H1 (cell line): ENCODE measurements at regions not wholly inside any gene's neighbourhood (a gene's known extent, or its start where the extent isn't known, plus 50 kb on each side); places are given as distances from the start of the nearest gene placed in this dataset.

ENCODE experiments used
- CEBPB ChIP-seq: IDR thresholded peaks from 2 replicates; pipeline ENCODE4 v1.6.1; 2012; ENCODE audit warnings: low read depth, low read length
- EP300 ChIP-seq, 2 experiments: IDR thresholded peaks; 1 replicate in 1 of 2; 2 replicates in 1 of 2; pipeline ENCODE4 v1.6.1; 2011 to 2012; ENCODE audit warnings: low read depth in 2 of 2, low read length in 2 of 2, mild to moderate bottlenecking in 2 of 2, borderline replicate concordance in 1 of 2, inconsistent platforms in 1 of 2, moderate library complexity in 1 of 2
- EZH2 ChIP-seq: fragments of 200-600 bp; sonication (generic); IDR thresholded peaks from 2 replicates; pipeline ENCODE4 v1.7.1; 2012; ENCODE audit warnings: low read depth, mild to moderate bottlenecking, moderate library complexity, low read length, inconsistent platforms; ENCODE audit not compliant: severe bottlenecking
- FOSL1 ChIP-seq: IDR thresholded peaks from 2 replicates; pipeline ENCODE4 v1.6.1; 2011; ENCODE audit warnings: mild to moderate bottlenecking, low read depth, low read length, moderate library complexity; ENCODE audit not compliant: insufficient read depth
- KDM1A ChIP-seq: fragments of 200-600, 300-600 bp; sonication (generic); IDR thresholded peaks from 2 replicates; pipeline ENCODE4 v1.7.1; 2016; ENCODE audit warnings: mild to moderate bottlenecking, low read length, borderline replicate concordance
- POLR2A ChIP-seq, 2 experiments: IDR thresholded peaks; 1 replicate in 1 of 2; 2 replicates in 1 of 2; pipeline ENCODE4 v1.6.1; 2011; ENCODE audit warnings: low read depth in 2 of 2, low read length in 2 of 2, mild to moderate bottlenecking in 2 of 2; ENCODE audit errors: control extremely low read depth in 1 of 2
- POU5F1 ChIP-seq: IDR thresholded peaks from 2 replicates; pipeline ENCODE4 v1.6.1; 2011; ENCODE audit warnings: low read depth, mild to moderate bottlenecking, low read length, moderate library complexity
- RAD21 ChIP-seq, 2 experiments: IDR thresholded peaks in 1 of 2; conservative IDR thresholded peaks in 1 of 2; 2 replicates each; pipeline ENCODE4 v1.6.1; 2011; ENCODE audit warnings: low read depth in 2 of 2, low read length in 2 of 2, improper control_type of control experiment in 1 of 2, inconsistent platforms in 1 of 2, mild to moderate bottlenecking in 1 of 2, moderate library complexity in 1 of 2
- RFX5 ChIP-seq: IDR thresholded peaks from 2 replicates; pipeline ENCODE4 v1.6.1; 2011; ENCODE audit warnings: low read depth, low read length, improper control_type of control experiment, borderline replicate concordance
- RXRA ChIP-seq: IDR thresholded peaks from 2 replicates; pipeline ENCODE4 v1.6.1; 2011; ENCODE audit warnings: low read depth, mild to moderate bottlenecking, low read length, moderate library complexity; ENCODE audit not compliant: insufficient read depth
- SIN3A ChIP-seq, 2 experiments: IDR thresholded peaks in 1 of 2; conservative IDR thresholded peaks in 1 of 2; 2 replicates each; pipeline ENCODE4 v1.6.1; 2011 to 2012; ENCODE audit warnings: low read length in 2 of 2, improper control_type of control experiment in 1 of 2, low read depth in 1 of 2, mild to moderate bottlenecking in 1 of 2
- SUZ12 ChIP-seq: fragments of 200-600 bp; sonication (generic); IDR thresholded peaks from 2 replicates; pipeline ENCODE4 v1.6.1; 2012; ENCODE audit warnings: mild to moderate bottlenecking, inconsistent platforms, low read length, moderate library complexity, mixed read lengths
- TF ChIP-seq, protein P1 (sequence below), 3 experiments: IDR thresholded peaks; 1 replicate in 2 of 3; 2 replicates in 1 of 3; pipeline versions ENCODE4 v1.5.1 to v1.6.1; 2011; ENCODE audit warnings: low read length in 3 of 3, mild to moderate bottlenecking in 3 of 3, inconsistent platforms in 2 of 3, low read depth in 1 of 3, moderate library complexity in 1 of 3; ENCODE audit not compliant: insufficient read depth in 1 of 3; ENCODE audit errors: control extremely low read depth in 1 of 3

DNA sequence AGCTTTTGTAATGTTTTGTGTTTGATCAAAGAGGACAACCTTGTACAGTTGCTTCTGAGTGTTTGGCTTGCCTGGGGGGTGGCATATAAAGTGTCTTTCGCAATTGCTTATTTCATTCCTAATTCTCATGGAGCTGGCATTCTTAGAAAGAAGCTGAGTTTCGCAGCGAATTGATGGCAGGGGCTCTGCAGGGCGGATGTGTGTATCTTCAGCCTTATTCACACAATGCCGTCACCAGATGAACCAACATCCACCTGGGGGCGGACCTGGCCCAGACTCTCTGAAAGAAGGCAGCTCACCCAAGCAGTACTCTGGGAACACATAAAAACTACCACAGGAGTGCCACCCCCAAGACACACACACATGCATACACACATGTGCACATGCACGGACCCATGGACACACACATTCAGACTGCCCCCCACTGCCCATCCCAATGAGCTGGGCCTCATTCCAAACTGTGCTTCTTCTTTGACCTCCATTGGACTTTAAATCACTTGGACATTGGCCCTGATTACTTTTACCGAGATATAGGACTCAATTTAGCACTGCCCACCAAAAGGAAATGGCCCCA, 55.4 kb upstream of the FOXQ1 start:
- TF ChIP-seq, protein P1, sequence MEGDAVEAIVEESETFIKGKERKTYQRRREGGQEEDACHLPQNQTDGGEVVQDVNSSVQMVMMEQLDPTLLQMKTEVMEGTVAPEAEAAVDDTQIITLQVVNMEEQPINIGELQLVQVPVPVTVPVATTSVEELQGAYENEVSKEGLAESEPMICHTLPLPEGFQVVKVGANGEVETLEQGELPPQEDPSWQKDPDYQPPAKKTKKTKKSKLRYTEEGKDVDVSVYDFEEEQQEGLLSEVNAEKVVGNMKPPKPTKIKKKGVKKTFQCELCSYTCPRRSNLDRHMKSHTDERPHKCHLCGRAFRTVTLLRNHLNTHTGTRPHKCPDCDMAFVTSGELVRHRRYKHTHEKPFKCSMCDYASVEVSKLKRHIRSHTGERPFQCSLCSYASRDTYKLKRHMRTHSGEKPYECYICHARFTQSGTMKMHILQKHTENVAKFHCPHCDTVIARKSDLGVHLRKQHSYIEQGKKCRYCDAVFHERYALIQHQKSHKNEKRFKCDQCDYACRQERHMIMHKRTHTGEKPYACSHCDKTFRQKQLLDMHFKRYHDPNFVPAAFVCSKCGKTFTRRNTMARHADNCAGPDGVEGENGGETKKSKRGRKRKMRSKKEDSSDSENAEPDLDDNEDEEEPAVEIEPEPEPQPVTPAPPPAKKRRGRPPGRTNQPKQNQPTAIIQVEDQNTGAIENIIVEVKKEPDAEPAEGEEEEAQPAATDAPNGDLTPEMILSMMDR (IDR thresholded peaks at IDR 0.05; ENCODE audit: control extremely low read depth in 1 of 3, insufficient read depth in 1 of 3, low read depth in 1 of 3, low read length in 3 of 3): no peak
- TF ChIP-seq SUZ12 (no peak), FOSL1 (no peak), RAD21 (IDR thresholded peaks at IDR 0.05 in 1 of 2, conservative IDR thresholded peaks at IDR 0.05 in 1 of 2; ENCODE audit: low read depth in 2 of 2, low read length in 2 of 2) (no peak), POLR2A (IDR thresholded peaks at IDR 0.05; ENCODE audit: control extremely low read depth in 1 of 2, low read depth in 2 of 2, low read length in 2 of 2) (no peak), EP300 (IDR thresholded peaks at IDR 0.05; ENCODE audit: borderline replicate concordance in 1 of 2, low read depth in 2 of 2, low read length in 2 of 2) (no peak), RFX5 (no peak), SIN3A (conservative IDR thresholded peaks at IDR 0.05 in 1 of 2, IDR thresholded peaks at IDR 0.05 in 1 of 2; ENCODE audit: low read depth in 1 of 2, low read length in 2 of 2) (no peak), POU5F1 (no peak), RXRA (no peak), KDM1A (no peak), CEBPB (no peak), EZH2 (no peak)
